NCI-H2196 (cell line): ENCODE measurements at regions not wholly inside any gene's neighbourhood (a gene's known extent, or its start where the extent isn't known, plus 50 kb on each side); places are given as distances from the start of the nearest gene placed in this dataset.

Source experiments
- DNase-seq: peaks from one replicate; lab custom pipeline; 2025; ENCODE audit not compliant: unreplicated experiment; lab: John Stamatoyannopoulos, UW

DNA sequence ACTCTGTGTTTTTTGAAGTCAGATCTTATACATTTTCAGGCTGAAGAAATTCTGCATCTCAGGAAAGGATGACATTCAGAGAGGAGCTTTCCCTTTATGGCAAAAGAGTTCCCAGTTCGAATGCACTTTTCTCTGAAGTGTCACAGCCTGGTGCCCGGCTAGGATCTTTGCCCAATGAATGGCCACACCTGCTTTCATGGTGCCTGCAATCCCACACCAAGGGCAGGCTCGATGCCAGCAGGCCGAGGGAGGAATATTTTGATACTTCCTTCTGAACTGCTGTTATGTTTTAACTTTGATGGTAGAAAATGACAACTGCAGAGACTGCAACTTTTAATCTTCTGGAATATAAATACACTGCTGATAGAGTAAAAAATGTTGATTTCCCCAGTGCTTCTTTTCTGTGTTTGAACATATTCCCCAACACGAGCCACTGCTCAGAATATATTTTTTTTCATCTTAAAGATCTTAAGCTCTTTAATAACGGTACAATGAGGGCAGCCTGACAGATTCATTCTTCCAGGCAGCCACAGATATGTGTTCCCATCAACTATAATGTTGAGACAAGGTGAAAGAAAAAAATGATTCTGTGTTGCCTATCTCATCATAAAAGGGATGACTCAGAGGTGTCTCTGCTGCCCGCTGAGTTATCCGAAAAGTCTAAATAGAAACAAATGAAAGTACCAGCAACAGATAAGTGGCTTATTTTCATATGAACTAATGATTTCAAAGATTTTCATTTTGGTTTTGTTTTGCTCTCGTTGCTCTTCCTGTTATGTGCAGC lies 848.5 kb downstream of the DCDC2C start:
- DNase-seq = no peak

DNA sequence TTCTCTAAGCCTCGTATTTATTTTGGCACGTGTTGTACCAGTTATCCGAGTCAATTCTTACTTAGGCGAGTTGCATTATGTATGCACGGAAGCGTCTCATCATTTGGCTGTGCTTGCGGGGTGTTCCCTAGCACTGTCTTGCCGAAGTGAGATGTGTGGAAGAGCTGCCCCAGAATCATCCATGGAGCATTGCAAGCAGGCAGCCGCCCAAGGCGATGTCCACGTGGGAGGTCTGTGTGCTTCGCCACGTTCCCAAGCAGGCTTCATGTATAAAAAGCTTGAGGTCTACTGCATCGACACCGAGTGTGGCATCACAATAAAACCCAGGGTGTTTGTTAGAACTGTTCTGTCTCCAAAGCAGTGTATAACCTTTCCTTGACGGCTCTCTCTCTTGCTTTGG lies 849.9 kb downstream of the DCDC2C start:
- DNase-seq = no peak

DNA sequence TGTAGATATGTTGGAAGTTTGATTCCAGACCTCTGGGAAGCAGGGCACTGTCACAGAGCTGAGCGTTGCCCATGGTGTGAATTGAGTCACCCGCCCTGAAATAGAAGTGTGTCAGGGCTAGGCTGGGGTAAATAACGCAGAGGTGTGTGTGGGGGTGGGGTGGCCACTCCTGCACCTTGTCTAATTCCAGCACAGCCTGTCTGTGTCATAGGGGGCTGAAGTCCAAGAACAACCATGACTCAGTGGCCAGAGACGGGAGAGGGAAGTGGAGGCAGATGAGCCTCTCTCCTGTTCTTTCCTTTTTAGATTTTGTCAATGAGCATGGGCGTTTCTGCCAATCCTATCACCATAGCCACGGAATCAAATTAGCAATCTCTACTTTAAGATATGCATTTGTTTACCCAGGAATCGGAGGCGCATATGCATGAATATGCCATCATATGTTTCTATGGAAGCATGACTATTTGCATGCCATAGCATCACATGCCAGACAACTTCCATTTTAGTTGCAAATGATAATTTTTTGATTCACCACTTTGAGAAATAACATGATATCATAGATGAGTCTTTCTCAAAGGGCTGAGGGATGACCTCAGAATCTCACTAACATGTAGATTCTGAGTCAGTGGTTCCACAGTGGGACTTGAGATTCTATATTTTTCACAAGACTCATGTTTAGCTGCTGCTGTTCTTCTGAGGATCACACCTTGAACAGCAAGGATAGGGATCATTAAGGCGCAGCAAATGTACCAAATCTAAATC lies 852.9 kb downstream of the DCDC2C start:
- DNase-seq = no peak

DNA sequence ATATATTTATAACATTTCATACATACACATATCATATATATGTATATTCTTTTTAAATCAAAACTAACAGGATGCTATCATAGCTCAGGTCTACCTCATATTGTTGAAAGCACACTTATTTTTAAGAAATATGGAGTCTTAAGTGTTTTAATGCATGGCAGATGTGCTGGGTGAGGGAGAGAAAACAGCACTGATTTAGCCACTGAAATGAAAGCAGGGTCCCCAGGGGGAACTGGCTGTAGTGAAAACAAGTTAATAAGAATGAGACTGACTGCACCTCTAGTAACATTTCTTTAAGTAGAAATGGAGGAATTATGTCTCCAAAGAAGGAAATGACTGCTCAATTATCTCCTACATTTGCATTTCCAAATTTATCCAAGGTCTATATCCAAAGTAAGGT lies 857.8 kb downstream of the DCDC2C start:
- no peak for DNase-seq

DNA sequence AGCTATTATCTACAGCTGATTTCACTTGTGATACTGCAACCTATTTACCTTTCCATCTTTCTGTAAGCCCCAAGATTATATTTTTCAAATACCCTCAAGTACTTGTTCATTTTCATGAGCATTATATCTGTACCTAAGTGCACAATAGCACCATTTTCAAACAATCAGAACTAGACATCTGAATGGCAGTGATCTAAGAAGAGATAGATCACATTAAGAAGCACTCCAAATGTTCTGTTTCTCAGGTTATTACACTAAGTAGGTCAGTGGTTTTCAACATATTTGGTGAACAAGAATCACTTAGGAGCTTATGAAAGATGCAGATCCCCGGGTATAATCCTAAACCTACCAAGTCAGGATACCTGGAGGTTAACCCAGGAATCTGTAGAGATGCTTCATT lies 872.7 kb downstream of the DCDC2C start:
- no peak for DNase-seq

DNA sequence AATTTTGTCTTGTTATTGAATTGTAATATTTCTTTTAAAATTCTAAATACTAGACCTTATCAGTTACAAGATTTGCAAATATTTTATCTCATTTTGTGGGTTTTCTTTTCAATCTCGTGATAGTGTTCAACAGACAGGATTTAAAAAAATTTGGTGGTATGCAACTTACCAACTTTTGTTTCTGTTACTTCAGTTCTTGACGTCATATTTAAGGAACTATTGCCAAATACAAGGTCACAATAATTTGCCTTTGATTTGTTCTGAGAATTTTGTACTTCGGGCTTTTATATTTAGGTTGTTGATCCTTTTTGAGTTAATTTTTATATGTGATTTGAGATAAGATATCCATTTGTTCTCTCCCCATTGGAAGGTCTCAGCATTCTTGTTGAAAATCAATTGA lies 876.6 kb downstream of the DCDC2C start:
- DNase-seq = no peak

DNA sequence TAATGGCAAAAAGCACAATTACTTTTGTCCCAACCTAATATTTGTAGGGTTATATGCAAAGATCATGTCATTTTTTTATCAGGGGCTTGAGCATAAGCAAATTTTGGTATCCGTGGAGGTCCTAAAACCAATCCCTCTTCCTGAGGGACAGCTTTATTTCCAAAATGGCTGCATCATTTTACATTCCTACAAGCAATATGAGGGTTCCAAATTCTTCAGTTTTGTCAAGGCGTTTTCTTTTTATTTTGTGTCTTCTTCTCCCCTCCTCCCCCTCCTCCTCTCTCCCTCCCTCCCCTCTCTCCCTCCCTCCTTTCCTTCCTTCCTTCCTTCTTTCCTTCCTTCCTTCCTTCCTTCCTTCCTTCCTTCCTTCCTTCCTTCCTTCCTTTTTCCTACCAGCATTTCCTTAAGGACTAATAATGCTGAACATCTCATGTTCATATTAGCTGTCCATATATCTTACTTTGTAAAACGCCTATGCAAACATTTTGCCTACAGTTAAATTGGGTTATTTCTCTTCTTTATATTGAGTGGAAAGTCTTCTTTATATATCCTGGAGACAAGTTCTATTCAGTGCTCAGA lies 881.8 kb downstream of the DCDC2C start:
- DNase-seq = no peak

DNA sequence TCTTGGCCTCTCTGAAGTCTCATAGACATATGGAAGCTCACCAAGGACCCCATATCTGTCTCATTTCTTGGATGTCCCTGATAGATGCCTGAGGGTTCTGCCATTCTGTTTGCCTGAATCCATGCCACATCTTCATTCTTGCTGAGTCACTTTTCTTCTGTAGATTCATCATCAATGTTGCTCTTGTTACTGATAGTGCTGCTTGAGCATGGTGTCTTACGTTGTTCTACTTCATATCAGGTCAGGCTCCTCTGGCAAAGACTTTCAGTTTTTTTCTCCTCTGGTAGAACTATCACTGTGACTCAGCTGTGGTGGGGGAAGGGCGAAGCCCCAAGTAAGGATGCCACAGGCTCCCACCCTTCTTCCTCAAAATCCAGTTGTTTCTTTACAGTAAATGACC lies 885.2 kb downstream of the DCDC2C start:
- DNase-seq = no peak

DNA sequence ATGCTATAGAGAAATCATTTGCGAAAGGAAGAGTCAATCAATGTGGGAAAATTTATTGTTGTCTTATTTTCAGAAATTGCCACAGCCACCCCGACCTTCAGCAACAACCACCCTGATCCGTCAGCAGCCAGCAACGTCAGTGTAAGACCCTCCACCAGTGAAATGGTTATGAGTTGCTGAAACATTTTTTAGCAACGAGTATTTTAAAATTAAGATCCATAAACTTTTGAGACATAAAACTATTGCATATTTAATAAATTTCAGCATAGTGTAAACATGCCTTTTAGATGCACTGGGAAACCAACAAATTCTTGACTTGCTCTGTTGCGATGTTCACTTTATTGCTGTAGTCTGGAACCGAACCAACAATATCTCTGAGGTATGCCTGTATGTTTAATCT lies 887.9 kb downstream of the DCDC2C start:
- DNase-seq = no peak

DNA sequence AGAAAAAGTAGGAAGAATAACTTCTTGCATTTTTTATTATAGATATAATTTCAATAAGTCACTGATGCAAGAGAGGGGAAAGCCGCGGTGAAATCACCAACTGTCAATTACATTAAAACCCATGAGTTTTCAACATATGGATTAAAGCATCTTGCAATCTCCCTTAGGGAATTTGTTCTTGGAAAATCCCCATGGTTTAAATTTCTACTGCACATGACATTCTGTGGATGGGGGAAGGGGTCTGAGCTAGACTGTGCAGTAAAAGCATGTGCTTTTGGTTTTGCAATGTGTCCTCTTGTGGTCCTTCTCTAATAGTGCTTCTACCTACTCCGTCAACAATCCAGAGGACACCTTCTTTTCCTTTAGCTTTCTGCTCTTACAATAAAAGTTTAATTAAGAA lies 894.0 kb downstream of the DCDC2C start:
- DNase-seq = no peak

DNA sequence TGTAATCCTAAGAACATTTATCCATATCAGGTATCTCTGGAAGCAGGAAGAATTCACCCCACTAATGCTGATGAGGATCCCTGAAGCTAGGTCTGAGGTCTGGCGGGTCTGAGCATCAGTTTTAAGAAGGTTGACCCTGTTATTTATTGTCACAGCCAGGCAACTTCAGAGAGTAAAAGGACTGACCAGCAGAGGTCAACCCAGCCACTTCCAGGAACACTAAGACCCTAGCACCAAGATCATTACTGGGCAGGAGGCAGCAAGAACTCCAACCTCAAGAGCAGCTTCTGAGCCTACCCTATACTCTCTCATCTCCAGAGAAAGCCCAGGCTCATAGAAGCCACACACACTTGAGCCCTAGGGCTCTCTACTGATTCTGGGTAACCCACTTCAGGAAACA lies 901.4 kb downstream of the DCDC2C start:
- DNase-seq = no peak

DNA sequence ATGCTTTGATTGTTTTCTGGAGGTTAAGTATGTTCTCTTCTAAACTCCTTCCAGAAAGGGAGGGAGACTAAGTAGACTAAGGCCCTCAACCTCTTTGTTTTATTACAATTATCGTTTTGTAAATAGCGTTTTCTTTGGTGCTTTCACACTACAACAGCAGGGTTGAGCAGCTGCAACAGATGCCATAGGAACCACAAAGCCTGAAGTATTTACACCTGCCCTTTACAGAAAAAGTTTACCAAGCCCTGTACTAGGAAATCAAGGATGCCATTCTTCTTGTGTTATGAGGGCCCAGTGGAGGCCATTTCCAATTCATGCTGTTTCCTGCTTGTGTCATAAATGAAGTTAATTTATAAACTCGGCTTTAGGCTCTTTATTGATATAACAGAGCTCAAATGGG lies 914.8 kb downstream of the DCDC2C start:
- no peak for DNase-seq

DNA sequence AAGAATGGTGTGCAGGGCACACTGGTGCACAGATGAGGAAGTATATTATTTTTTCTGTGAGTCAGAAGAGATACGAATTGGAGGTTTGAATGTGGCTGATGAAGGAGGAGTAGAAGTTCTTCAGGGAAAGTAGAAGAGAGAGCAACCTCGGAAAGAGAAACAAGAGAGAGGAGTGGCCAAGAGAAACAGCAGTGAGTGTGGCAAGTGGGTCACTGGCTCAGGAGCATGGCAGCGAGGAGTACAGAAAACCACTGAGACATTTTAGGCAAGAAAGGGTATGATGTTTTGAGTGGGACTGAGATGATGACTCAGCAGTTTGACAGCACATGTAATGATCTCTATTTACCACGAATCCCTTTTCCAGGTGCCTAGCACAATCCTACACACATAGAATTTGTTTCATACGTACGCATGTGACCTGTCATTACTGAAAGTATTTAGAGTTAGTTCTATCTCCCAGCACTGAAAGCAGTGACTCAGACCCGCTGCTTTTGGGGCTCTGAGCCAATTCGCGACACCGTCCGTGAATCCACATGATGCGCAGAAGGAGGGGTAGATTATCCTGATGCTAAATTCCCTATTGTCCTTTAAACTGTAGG lies 915.4 kb downstream of the DCDC2C start:
- DNase-seq = no peak

DNA sequence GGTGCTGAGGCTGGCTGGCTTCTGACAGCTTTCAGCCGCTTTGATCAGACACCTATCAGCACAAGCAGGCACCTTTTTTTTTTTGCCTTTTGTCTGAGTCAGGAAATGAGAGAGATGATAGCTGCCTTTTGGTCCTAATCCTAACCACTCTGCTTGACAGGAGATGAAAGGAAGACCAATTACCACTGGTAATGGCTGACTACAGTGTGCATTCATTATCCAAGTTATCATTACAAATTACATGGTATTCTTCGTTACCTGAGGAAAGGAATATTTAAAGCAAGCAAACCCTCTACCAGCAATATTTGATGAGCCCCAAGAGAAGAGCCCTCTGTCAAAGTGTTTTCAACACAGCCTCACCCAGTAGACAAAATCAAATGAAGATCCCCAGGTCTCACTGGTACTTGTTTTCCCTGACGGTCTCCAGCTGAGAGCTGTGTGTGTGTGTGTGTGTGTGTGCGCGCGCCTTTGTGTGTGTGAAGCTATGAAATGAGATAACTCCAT lies 925.7 kb downstream of the DCDC2C start:
- no peak for DNase-seq

DNA sequence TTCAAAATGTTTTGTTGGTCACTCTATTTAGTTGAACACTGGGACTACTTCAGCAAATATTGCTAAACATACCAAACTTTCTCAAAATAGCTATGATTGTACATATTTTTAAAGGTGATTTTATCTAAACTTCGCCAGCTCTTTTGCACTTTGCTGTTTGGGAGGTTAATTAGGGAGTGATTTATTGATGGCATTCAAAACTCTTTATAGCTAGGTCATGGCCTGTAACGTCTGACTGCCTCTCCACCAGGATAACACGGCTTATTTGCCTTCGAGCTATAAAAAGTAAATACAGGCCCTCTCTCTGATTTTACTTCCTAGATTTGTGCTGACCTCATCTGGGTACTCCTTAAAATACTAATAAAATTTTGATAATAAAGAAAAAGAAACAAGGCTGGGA lies 931.9 kb downstream of the DCDC2C start:
- no peak for DNase-seq

DNA sequence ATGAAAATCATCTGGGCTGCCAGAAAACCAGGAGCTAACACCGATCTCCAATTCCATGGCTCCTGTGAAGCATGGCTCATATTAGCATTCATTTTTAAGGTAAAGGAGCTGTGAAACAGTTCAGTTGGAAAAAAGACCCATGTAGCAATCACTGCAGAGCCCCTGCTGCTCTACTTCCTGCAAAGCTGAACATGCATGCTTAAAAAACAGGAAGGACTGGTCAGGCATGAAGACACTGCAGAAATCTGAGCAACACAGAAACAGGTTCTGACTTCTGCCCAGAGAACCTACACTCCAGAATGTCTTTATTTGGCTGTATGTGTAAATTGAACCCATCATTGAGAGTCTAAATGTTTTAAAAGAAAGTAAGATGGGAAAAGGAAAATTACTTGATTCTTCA lies 950.6 kb downstream of the DCDC2C start:
- no peak for DNase-seq

DNA sequence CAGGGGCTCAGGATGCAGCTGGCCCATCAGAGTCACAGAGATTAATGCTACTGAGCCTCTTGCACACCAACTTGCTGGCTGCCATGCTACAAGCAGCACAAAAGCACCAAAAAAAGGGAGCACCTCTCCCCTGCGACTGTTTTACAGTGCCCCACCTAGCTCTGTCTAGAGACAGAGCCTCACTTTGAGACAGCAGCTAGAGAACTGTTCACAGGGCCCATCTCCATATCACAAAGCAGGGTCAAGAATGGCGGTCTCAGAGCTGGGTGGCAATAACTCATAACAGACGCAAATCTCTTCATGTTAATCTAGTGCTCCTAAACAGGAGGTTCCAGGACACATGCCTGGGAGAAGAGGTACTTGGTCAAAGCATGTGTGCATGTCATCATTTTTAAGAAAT lies 953.0 kb downstream of the DCDC2C start:
- no peak for DNase-seq

DNA sequence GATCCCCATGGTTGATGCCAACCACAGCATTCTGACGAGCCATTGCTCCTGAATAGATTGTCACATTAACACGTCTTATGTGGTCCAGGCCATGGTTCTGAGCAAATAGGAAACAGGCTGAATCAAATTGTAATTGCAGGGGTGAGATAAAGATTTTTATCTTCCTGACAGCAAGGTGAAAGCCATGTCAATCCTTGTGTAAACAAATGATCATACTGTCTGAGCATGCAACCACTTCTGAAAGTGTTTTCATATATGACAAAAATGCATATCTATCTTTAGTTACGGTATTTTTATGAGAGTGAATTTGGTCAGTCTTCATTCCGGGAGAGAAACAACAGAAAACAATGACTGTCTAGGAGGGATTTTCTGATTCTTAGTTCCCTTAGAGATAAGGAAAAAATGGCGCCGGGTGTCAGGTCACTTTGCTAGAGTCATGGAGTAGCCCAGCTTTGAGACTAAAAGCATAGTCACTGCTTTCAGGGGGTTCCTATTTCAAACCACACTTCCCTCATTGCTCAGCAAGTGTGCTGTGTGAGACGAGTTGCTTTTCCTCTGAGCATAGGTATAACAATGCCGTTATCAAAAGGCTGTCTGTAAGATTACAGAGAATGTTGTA lies 958.9 kb downstream of the DCDC2C start:
- no peak for DNase-seq

DNA sequence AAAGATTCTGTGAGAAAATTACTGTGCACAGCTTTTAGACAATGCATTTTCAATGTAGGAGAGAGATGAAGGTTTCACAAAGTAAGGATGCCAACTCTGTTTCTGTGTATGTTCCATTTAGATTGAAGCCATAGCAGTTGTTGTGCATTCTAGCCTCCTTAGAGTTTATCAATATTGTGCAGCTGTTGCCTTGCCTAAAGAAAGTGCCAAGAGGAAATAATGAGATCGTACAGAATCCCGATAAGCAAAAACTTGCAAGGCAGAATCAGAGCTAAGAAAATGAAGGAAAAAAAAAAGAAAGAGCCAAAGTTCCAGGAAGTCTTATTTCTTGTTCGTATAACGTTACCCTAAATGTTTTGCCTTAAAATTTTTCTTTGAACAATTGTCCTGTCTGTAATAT lies 965.0 kb downstream of the DCDC2C start:
- DNase-seq = no peak

DNA sequence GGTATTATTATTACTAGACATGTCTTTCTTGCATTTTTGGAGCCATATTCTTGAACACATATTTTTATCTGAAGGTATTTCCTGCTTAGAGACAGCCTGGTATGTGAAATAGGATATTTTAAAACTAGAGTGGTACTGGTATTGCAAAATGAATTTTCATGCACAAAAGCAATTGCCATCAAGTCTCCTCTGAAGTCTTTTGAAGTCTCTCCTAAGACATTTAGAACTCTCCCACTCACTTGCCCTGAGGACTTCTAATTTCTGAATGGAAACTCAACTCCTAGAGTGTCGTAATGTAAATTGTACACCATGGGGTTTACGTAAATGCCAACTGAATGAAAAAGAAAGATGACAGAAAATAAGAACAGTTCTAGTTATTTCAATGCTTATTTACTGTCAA lies 967.0 kb downstream of the DCDC2C start:
- DNase-seq = no peak

DNA sequence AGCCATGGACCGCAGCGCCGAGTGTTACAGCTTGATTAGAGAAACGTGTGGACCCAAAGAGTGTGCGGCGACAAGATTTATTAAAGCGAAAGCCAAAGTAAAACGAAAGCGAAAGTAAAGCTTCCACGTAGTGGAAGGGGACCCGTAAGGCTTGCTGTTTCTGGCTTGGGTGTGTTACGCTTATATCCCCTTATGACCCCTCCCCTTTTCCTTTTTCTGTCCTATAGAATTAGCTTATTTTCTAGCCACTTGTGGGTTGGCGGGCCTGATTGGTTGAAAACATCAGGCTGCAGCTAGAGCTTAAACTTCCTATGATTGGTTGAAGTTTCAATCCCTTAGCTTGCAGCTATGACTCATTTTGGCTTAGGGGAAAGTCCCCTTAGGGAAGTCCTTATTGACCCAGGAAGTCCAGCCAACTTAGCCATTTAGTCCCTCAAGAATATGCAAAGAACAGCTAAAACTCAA lies 969.7 kb downstream of the DCDC2C start:
- DNase-seq = peak; percentile 71
